ENCODE measurements at regions not wholly inside any gene's neighbourhood (a gene's known extent, or its start where the extent isn't known, plus 50 kb on each side); places are given as distances from the start of the nearest gene placed in this dataset.

- TF ChIP-seq POLR2AphosphoS5 (IDR thresholded peaks at IDR 0.05; ENCODE audit: low read depth, low read length) (no peak), POLR2A (IDR thresholded peaks at IDR 0.05; ENCODE audit: low read depth, low read length) (no peak)
Measured at GRCh38 chr20:12849225-12849910, 159.4 kb upstream of the SPTLC3 start.

All from GM12891 (cell line).